WI38 (cell line): ENCODE measurements at regions not wholly inside any gene's neighbourhood (a gene's known extent, or its start where the extent isn't known, plus 50 kb on each side); places are given as distances from the start of the nearest gene placed in this dataset.
"Not testable (repeated sequence)": the region's sequence is repeated elsewhere in the genome, so short reads cannot be mapped to it uniquely, and the experiment has no call there.

ENCODE experiments used
- H3K4me3 ChIP-seq: 2 replicates; pipeline ENCODE4 v1.5.1; 2011; ENCODE audit warnings: low read depth, mild to moderate bottlenecking, control low read depth, low read length
- TF ChIP-seq, protein P1 (sequence below): IDR thresholded peaks from 2 replicates; pipeline ENCODE4 v1.5.1; 2012; ENCODE audit warnings: low read depth, mild to moderate bottlenecking, control low read depth, low read length

DNA sequence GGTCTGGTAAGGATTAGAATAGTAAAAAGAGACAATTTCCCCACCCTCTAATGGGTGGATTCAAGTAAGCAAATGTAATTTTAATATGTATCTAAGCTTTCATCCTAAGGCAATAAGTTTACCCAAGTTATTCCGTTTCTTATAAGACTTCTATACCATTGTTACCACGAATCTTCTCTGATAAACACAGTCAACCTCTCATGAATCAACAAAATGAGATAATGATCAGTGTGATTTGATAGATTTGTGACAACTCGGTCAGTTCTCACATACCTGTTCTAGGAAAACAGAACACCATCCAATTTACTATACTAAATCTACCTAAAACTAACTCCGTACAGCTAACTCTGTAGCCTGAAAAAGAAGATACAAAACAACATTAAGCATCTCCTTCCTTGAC is 342.1 kb downstream of the TBL1XR1 start:
- no peak overlapping the region for H3K4me3 ChIP-seq
- TF ChIP-seq, protein P1, sequence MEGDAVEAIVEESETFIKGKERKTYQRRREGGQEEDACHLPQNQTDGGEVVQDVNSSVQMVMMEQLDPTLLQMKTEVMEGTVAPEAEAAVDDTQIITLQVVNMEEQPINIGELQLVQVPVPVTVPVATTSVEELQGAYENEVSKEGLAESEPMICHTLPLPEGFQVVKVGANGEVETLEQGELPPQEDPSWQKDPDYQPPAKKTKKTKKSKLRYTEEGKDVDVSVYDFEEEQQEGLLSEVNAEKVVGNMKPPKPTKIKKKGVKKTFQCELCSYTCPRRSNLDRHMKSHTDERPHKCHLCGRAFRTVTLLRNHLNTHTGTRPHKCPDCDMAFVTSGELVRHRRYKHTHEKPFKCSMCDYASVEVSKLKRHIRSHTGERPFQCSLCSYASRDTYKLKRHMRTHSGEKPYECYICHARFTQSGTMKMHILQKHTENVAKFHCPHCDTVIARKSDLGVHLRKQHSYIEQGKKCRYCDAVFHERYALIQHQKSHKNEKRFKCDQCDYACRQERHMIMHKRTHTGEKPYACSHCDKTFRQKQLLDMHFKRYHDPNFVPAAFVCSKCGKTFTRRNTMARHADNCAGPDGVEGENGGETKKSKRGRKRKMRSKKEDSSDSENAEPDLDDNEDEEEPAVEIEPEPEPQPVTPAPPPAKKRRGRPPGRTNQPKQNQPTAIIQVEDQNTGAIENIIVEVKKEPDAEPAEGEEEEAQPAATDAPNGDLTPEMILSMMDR, result no peak

DNA sequence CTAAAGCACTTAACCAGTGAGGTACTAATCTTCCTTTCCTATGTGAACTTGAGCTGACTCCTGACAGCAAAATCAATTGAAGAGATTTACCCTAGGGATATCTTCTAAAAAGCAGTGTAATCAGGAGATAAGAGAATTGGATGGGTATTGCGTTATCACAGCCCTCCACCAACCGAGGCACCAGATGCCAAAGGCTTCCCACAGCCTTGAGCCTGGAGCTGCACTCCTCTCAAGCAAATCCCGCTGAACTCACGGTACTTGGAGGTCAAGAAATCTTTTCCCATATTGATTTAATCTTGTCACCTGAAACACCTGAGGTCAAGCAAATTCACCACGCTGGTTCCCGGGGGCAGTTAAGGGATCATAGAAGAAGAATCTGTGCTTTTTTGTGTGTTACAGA is 346.8 kb downstream of the TBL1XR1 start:
- TF ChIP-seq, protein P1, result no peak
- H3K4me3 ChIP-seq, result no peak overlapping the region

DNA sequence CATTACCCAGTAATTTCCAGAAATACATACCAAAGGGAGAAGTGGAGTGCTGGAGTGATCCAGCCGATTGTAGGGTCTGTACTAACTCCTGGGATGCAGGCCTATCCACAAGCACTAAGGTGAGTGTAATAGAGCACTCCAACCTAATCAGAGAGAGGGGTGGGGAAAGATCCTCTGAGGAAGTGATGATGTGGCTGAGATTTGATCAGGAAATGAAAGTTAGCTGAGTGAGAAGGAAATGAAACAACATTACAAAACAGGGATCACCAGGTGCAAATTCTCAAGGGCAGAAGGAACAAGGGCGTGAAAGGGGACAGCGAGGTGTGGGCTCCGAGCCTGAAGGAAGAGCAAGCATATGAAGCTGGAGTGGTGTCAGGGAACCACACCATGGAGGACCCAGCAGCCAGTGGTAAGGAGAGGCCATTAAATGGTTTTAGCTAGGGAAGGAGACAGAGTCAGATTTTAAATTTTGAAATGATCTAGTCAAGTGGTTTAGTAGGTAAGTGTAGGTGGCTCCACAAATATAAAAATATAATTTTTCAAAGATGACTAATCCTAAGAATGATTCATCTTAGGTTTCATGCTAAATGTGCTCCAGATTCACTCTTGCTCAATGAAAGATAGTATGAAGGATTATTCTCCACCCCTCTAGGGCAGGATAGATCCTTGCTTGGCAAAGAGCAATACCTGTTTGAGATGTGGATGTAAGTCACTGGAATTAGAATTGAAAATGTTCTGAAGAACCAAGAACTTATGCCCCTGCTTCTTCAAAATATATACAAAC is 348.7 kb downstream of the TBL1XR1 start:
- TF ChIP-seq, protein P1, result no peak
- H3K4me3 ChIP-seq, result no peak overlapping the region

DNA sequence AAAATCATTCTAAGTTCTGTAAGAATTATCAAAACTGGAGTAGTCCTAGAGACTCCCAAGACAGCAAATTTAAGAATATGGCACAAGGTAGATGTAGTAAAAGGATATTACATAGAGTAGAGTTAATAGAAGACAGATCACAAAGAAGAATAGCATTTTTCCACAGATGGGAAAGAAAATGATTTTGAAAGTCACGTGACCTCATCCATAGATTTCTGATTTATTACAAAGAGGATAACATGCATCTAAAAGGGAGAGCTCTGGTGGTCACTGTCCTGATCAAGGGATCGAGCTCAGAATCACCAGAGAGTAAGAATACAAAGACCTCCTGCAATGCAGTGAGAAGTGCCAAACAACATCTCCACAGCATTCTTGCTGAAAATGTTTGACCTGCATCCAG is 354.4 kb downstream of the TBL1XR1 start:
- H3K4me3 ChIP-seq, result no peak overlapping the region
- TF ChIP-seq, protein P1, result no peak

DNA sequence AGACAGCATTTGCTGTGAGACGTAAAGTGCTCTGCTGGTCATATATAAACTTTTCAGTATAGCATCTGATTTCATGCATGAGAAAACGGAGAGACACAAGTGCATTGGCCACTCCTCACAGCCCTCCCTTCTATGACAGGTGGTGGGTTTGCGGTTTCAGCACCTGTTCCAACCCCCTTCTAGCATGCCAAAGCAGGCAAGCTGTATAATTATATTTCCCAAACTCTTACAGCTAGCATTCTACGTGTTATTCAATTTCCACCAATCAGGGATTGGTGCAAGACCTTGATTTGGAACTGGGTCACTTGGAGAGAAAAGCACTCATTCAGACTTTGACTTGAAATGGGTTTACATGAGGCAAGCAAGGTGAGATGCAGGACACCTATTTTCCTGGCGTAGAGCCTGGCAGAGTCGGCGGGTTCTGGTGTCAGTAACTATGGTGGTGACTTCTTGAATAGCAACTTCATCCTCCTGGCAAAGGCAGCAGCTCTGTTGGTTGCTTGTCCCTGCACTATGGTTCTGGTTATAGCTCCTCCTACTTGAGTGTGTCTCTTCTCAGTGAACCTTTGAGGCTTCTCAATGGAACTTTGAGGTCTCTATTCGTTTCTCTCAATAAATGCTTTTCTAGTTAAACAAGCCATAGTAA is 356.5 kb downstream of the TBL1XR1 start:
- H3K4me3 ChIP-seq, result no peak overlapping the region
- TF ChIP-seq, protein P1, result no peak

DNA sequence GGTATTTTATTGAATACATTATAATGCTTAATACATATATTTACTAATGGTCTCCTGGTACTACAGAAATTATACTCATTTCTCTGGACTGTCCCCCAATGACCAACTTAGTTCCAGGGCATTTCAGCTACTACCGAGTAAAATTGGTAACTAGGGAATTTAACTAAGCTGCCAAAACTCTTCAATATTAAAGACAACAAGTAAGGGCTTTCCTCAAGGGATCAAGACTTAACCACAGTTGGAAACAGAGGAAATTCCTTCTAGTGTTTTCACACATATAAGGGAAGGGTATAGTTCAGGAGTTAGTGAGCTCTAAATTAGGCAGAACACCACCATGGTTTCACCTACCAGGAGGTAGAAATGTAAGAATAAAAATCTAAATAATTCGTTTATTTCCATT is 357.4 kb downstream of the TBL1XR1 start:
- no peak overlapping the region for H3K4me3 ChIP-seq
- TF ChIP-seq, protein P1, result no peak

DNA sequence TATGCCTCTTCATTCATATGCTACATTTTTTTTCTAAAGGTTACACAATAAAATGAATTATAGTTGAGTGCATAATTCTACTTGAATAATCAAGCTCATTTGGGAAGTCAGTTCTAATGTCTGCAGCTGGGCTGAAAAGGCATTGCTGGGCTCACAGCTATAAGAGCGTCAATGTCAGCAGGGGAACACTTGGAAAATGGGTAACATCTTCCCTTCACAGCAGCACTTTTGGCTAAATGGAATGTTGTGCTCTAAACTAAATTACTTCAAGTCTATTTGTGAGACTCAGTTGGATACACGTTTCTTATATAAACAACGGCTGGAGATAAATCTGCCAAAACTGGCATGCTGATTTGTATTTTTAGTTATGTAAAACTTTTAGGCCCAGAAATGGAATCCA is 357.8 kb downstream of the TBL1XR1 start:
- TF ChIP-seq, protein P1, result no peak
- no peak overlapping the region for H3K4me3 ChIP-seq

DNA sequence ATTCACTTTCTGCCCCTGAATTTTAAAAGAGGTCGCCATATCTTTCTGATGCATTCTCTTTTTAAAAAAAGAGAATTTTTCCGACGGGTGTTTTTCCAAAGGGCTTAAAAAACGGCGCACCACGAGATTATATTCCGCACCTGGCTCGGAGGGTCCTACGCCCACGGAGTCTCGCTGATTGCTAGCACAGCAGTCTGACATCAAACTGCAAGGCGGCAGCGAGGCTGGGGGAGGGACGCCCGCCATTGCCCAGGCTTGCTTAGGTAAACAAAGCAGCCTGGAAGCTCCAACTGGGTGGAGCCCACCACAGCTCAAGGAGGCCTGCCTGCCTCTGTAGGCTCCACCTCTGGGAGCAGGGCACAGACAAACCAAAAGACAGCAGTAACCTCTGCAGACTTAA is 370.0 kb downstream of the TBL1XR1 start:
- H3K4me3 ChIP-seq, result not testable (repeated sequence)
